ENCODE measurements at regions not wholly inside any gene's neighbourhood (a gene's known extent, or its start where the extent isn't known, plus 50 kb on each side); places are given as distances from the start of the nearest gene placed in this dataset.
A peak's percentile ranks its signal among the peaks of the same experiment; 100 is the strongest.

- intact Hi-C loops (cut with DNase I; ENCODE audit: low total_unique reads): no loop called here
- H3K4me3 ChIP-seq: no peak overlapping the region
- H3K4me1 ChIP-seq: peaks cover 0 to 12% (median 2%) of the 10 kb centered on the region in 4 donors
- no peak for TF ChIP-seq CTCF (IDR thresholded peaks at IDR 0.05)
- no peaks in the 10 kb centered on the region for H3K36me3 ChIP-seq
- no peaks in the 10 kb centered on the region for H3K27me3 ChIP-seq
- H3K27ac ChIP-seq: no peak overlapping the region
- H3K9me3 ChIP-seq: no peaks in the 10 kb centered on the region
- DNase-seq: no peak
Measured at GRCh38 chr4:152109531-152110509, 349.0 kb upstream of the GATB start.

DNA sequence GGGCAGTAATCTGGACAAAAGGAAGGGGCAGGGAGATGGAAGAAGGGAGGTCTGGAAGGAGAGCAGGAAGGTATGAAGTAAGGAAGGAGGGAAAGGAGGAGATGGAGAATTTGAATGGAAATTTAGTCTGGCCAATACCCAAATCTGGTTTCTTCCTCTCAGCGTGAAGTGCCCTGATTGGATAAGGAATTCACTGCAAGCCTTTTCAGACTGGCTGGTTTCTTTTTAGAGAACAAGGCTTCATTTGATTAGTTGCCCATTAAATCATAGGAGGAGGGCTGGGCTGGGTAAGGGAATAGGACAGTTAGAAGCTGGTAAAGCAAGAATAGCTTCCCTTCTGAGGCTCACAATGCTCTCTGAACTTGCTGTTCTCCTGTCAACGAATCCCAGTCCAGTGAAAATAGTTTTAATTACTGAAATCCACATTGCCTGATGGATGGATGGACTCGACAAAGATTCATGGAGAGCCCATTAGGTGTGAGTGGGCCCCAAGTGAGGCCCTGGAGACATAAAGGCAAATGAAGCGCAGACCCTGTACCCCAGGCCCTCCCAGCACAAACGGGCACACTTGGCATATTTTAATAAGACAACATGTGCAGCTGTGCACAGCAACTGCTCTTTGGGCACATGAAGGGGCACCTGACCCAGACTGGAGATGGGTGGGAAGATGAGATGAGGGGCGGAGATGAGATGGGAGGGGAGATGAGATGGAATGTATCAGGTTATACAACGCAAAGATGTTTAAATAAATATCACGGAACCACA lies 347.1 kb upstream of the GATB start:
- H3K4me1 ChIP-seq: peaks cover 0 to 12% (median 2%) of the 10 kb centered on the region in 4 donors
- intact Hi-C loops (cut with DNase I; ENCODE audit: low total_unique reads): no loop called here
- DNase-seq: no peak
- no peak overlapping the region for H3K4me3 ChIP-seq
- H3K36me3 ChIP-seq: no peaks in the 10 kb centered on the region
- no peak for TF ChIP-seq CTCF (IDR thresholded peaks at IDR 0.05)
- no peak overlapping the region for H3K27ac ChIP-seq
- H3K27me3 ChIP-seq: no peaks in the 10 kb centered on the region
- no peaks in the 10 kb centered on the region for H3K9me3 ChIP-seq

DNA sequence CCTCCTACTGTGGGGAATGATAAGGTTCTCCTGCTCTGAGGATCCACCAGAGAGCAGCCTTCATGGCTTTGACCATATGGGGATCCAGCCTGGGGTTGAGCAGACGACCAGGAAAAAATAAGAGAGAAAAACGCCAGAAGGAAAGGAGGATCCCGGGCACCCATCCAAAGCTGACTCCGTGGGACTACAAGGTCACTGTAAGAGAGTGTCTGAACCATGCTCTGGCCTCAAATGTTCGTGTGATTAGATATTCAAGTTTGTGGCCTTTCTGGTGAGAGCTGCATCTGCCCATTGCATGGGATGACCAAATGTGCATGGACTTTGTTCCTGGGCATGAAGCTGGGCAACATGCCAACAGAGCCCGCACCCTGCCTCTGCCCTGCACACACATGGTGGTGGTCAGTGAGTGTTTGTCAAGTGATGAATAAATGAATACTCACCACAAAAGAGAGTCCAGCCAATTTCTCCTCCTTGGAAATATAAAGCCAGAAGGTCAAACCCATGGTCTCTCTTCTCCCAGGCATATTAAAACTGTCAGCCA lies 346.0 kb upstream of the GATB start:
- Histone ChIP-seq H3K4me3 (no peak overlapping the region), H3K9me3 (no peaks in the 10 kb centered on the region), H3K27me3 (no peaks in the 10 kb centered on the region), H3K36me3 (no peaks in the 10 kb centered on the region), H3K4me1 (peaks cover 0 to 12% (median 2%) of the 10 kb centered on the region in 4 donors), H3K27ac (no peak overlapping the region)
- no peak for DNase-seq
- intact Hi-C loops (cut with DNase I; ENCODE audit: low total_unique reads): no loop called here
- no peak for TF ChIP-seq CTCF (IDR thresholded peaks at IDR 0.05)

DNA sequence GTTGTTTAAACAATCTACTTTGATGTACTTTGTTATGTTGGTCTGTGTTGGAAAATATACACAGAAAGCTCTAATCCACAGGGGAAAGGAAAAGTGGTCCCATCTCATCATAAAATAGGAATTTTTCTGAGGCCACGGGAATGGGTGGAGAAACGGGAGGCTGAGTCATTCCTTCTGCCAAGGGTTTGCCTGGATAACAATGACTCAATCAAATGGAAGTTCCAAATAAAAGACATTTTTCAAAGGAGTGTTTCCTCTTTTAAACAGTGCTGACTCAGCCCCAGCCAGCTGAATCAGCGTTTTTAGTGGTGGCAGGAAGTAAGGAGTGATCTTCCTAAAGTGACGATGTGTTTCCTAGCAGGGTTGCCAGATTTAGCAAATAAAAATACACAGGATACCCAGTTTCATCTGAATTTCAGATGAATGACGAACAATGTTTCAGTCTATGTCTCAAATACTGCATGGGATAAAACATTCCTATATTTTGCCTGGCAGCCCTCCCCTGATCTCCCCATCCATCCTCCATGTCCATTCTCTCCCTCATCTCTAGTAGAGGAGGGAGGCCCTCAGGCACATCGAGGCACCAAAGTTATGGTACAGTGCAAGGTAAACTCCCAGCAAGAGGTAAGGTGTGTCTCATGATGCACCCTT lies 345.4 kb upstream of the GATB start:
- TF ChIP-seq CTCF (IDR thresholded peaks at IDR 0.05): no peak
- peak; percentile 81 to 84 for DNase-seq
- intact Hi-C loops (cut with DNase I; ENCODE audit: low total_unique reads): no loop called here
- Histone ChIP-seq H3K4me3 (no peak overlapping the region), H3K27ac (no peak overlapping the region), H3K4me1 (peaks cover 0 to 12% (median 2%) of the 10 kb centered on the region in 4 donors), H3K36me3 (no peaks in the 10 kb centered on the region), H3K9me3 (no peaks in the 10 kb centered on the region), H3K27me3 (no peaks in the 10 kb centered on the region)

DNA sequence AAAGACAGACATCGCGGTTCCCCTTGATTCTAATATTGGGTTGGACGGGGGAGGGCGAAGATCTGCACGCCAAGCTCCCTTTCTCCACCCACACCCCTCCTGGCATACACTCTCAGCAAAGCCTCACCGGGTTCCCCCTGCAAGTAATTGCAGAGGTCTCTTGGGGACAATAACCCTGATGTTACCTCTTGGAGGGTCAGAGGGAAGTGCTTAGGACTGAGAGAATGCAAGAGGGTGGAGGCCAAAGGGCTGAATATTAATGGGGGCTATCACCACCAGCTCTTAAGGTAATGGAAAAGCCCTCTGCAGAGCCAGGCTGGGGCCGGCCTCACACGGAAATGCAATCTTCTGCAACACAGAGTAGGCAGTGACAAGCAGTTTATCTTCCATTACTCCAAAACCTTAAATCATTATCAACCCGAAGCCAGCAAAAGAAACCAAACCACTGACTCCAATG lies 344.1 kb upstream of the GATB start:
- Histone ChIP-seq H3K27ac (no peak overlapping the region), H3K9me3 (no peaks in the 10 kb centered on the region), H3K36me3 (no peaks in the 10 kb centered on the region), H3K4me1 (peaks cover 0 to 12% (median 2%) of the 10 kb centered on the region in 4 donors), H3K27me3 (no peaks in the 10 kb centered on the region), H3K4me3 (no peak overlapping the region)
- DNase-seq: no peak
- no peak for TF ChIP-seq CTCF (IDR thresholded peaks at IDR 0.05)
- intact Hi-C loops (cut with DNase I; ENCODE audit: low total_unique reads): no loop called here
